H1 (cell line): ENCODE measurements at regions not wholly inside any gene's neighbourhood (a gene's known extent, or its start where the extent isn't known, plus 50 kb on each side); places are given as distances from the start of the nearest gene placed in this dataset.

Experiments
- CTCF ChIA-PET: fragments of 300-600 bp; sonication (Branson Sonifier 250); formaldehyde crosslinking; loops from one replicate; lab custom pipeline; 2021; ENCODE audit not compliant: partially characterized antibody; lab: Charles Lee
- POLR2A ChIA-PET: fragments of 300-600 bp; sonication (Branson Sonifier 250); formaldehyde crosslinking; loops from one replicate; lab custom pipeline; 2021; ENCODE audit warnings: inconsistent platforms; ENCODE audit not compliant: partially characterized antibody; lab: Charles Lee
- DNase-seq, 2 experiments: peaks; one replicate each; pipeline versions ENCODE4 v3.0.0 to v3.0.0-alpha.2; 2010 to 2022; ENCODE audit warnings: low spot score in 2 of 2, low read depth in 1 of 2, mixed read lengths in 1 of 2
- FAIRE-seq: peaks from 2 replicates; lab custom pipeline; 2011; peaks lifted over from hg19 to GRCh38; lab: Jason Lieb, UNC
- H2AFZ ChIP-seq: 2 replicates; pipeline ENCODE4 v1.8.1; 2012; ENCODE audit warnings: low read length, inconsistent platforms
- H2AK5ac ChIP-seq: 2 replicates; pipeline ENCODE4 v1.6.1; 2013; ENCODE audit warnings: low read depth, low read length
- H2BK120ac ChIP-seq: replicated peaks from 2 replicates; pipeline ENCODE3; 2013; ENCODE audit warnings: low read depth, low read length, inconsistent platforms
- H2BK12ac ChIP-seq: 2 replicates; pipeline ENCODE4 v1.6.1; 2013; ENCODE audit warnings: low read depth, low read length
- H2BK15ac ChIP-seq: 2 replicates; pipeline ENCODE4 v1.6.1; 2013; ENCODE audit warnings: low read length
- H2BK20ac ChIP-seq: 2 replicates; pipeline ENCODE4 v1.6.1; 2013; ENCODE audit warnings: low read length
- H2BK5ac ChIP-seq: 2 replicates; pipeline ENCODE4 v1.6.1; 2013; ENCODE audit warnings: low read depth, low read length
- H3K14ac ChIP-seq: 2 replicates; pipeline ENCODE4 v1.6.1; 2013; ENCODE audit warnings: inconsistent platforms; ENCODE audit not compliant: insufficient read length
- H3K18ac ChIP-seq: 2 replicates; pipeline ENCODE4 v1.6.1; 2013; ENCODE audit warnings: low read length; ENCODE audit errors: extremely low read depth
- H3K23ac ChIP-seq: 2 replicates; pipeline ENCODE4 v1.6.1; 2013; ENCODE audit warnings: inconsistent platforms; ENCODE audit not compliant: insufficient read length
- H3K23me2 ChIP-seq: 2 replicates; pipeline ENCODE4 v1.6.1; 2013; ENCODE audit warnings: low read depth, low read length
- H3K27ac ChIP-seq: 2 replicates; pipeline ENCODE4 v1.6.1; 2011; ENCODE audit warnings: low read depth, low read length, inconsistent platforms
- H3K27me3 ChIP-seq, 4 experiments: replicated peaks in 1 of 4; 1 replicate in 1 of 4; 2 replicates in 3 of 4; pipeline versions ENCODE4 v1.6.1 to v1.8.1; 2011 to 2013; ENCODE audit warnings: low read length in 3 of 4, mild to moderate bottlenecking in 3 of 4, inconsistent platforms in 2 of 4, mixed read lengths in 2 of 4, moderate library complexity in 1 of 4; ENCODE audit not compliant: control insufficient read depth in 3 of 4, insufficient read depth in 3 of 4; ENCODE audit errors: extremely low read depth in 1 of 4
- H3K36me3 ChIP-seq, 4 experiments: 2 replicates each; pipeline versions ENCODE4 v1.6.1 to v1.8.1; 2011 to 2013; ENCODE audit warnings: mild to moderate bottlenecking in 4 of 4, low read length in 3 of 4, moderate library complexity in 2 of 4, control low read depth in 1 of 4, inconsistent platforms in 1 of 4; ENCODE audit not compliant: insufficient read depth in 4 of 4, control insufficient read depth in 2 of 4
- H3K4ac ChIP-seq: replicated peaks from 2 replicates; pipeline ENCODE3; 2013; ENCODE audit warnings: low read length, low read depth, mixed read lengths, inconsistent platforms; ENCODE audit not compliant: insufficient read length
- H3K4me1 ChIP-seq, 4 experiments: replicated peaks in 1 of 4; 1 replicate in 1 of 4; 2 replicates in 3 of 4; pipeline versions ENCODE4 v1.6.1 to v1.8.1; 2011 to 2013; ENCODE audit warnings: low read length in 3 of 4, inconsistent platforms in 2 of 4, mixed read lengths in 1 of 4; ENCODE audit not compliant: insufficient read depth in 4 of 4, control insufficient read depth in 3 of 4
- H3K4me2 ChIP-seq, 2 experiments: 2 replicates each; pipeline versions ENCODE4 v1.6.1 to v1.8.1; 2011 to 2013; ENCODE audit warnings: low read depth in 2 of 2, low read length in 2 of 2, control low read depth in 1 of 2, inconsistent platforms in 1 of 2, mild to moderate bottlenecking in 1 of 2; ENCODE audit not compliant: insufficient read depth in 1 of 2
- H3K4me3 ChIP-seq, 4 experiments: fragments of 200-600, 300-600 bp in 1 of 4; sonication (generic), shearing (Covaris generic), sonication (Bioruptor Twin) in 1 of 4; 2 replicates each; pipeline versions ENCODE4 v1.5.1 to v1.8.1; 2011 to 2016; ENCODE audit warnings: low read length in 4 of 4, low read depth in 3 of 4, control low read depth in 2 of 4, inconsistent platforms in 2 of 4, mild to moderate bottlenecking in 2 of 4, mixed read lengths in 1 of 4, moderate library complexity in 1 of 4; ENCODE audit not compliant: insufficient read depth in 2 of 4; ENCODE audit errors: extremely low read depth in 1 of 4
- H3K56ac ChIP-seq: replicated peaks from 2 replicates; pipeline ENCODE3; 2013; ENCODE audit warnings: low read depth, mild to moderate bottlenecking, mixed read lengths, low read length, inconsistent platforms; ENCODE audit not compliant: insufficient read length
- H3K79me1 ChIP-seq: 2 replicates; pipeline ENCODE4 v1.6.1; 2013; ENCODE audit warnings: low read depth, low read length, control low read depth
- H3K79me2 ChIP-seq, 2 experiments: 2 replicates each; pipeline versions ENCODE4 v1.6.1 to v1.8.1; 2012 to 2013; ENCODE audit warnings: low read length in 2 of 2, mild to moderate bottlenecking in 2 of 2, inconsistent platforms in 1 of 2; ENCODE audit not compliant: insufficient read depth in 2 of 2, control insufficient read depth in 1 of 2
- H3K9ac ChIP-seq, 4 experiments: replicated peaks in 1 of 4; 1 replicate in 1 of 4; 2 replicates in 3 of 4; pipeline versions ENCODE4 v1.6.1 to v1.8.1; 2011 to 2013; ENCODE audit warnings: low read depth in 3 of 4, low read length in 3 of 4, control low read depth in 2 of 4, mild to moderate bottlenecking in 2 of 4, moderate library complexity in 2 of 4, inconsistent platforms in 1 of 4; ENCODE audit errors: extremely low read depth in 1 of 4
- H3K9me3 ChIP-seq, 2 experiments: 2 replicates each; pipeline versions ENCODE4 v1.6.1 to v1.8.1; 2012 to 2013; ENCODE audit warnings: mild to moderate bottlenecking in 2 of 2, moderate library complexity in 2 of 2, control low read depth in 1 of 2, inconsistent platforms in 1 of 2, low read depth in 1 of 2, low read length in 1 of 2, mixed read lengths in 1 of 2; ENCODE audit not compliant: insufficient read depth in 2 of 2
- H4K20me1 ChIP-seq, 2 experiments: replicated peaks in 1 of 2; 2 replicates each; pipeline versions ENCODE3 to v1.8.1; 2011 to 2013; ENCODE audit warnings: inconsistent platforms in 2 of 2, low read length in 2 of 2, mild to moderate bottlenecking in 1 of 2; ENCODE audit not compliant: insufficient read depth in 2 of 2, control insufficient read depth in 1 of 2
- H4K5ac ChIP-seq: 2 replicates; pipeline ENCODE4 v1.6.1; 2013; ENCODE audit warnings: low read length, low read depth, mixed read lengths, inconsistent platforms; ENCODE audit not compliant: insufficient read length
- H4K8ac ChIP-seq: 2 replicates; pipeline ENCODE4 v1.8.0; 2013; ENCODE audit warnings: mild to moderate bottlenecking, moderate library complexity, low read length, inconsistent platforms; ENCODE audit not compliant: insufficient read depth; ENCODE audit errors: extremely low read depth
- H4K91ac ChIP-seq: replicated peaks from 2 replicates; pipeline ENCODE3; 2013; ENCODE audit warnings: low read length, mixed read lengths, inconsistent platforms; ENCODE audit not compliant: insufficient read length
- BCL11A ChIP-seq, 2 experiments: IDR thresholded peaks; one replicate each; pipeline ENCODE4 v1.6.1; 2011; ENCODE audit warnings: low read depth in 2 of 2, low read length in 2 of 2, mild to moderate bottlenecking in 2 of 2
- CHD2 ChIP-seq: IDR thresholded peaks from 2 replicates; pipeline ENCODE4 v1.6.1; 2012; ENCODE audit warnings: low read length, improper control_type of control experiment
- HDAC2 ChIP-seq, 2 experiments: fragments of 300-600 bp in 1 of 2; sonication (generic) in 1 of 2; IDR thresholded peaks; 2 replicates each; pipeline ENCODE4 v1.6.1; 2011 to 2012; ENCODE audit warnings: low read depth in 2 of 2, low read length in 2 of 2, mild to moderate bottlenecking in 2 of 2, moderate library complexity in 2 of 2, borderline replicate concordance in 1 of 2, inconsistent platforms in 1 of 2
- KDM4A ChIP-seq: IDR thresholded peaks from one replicate; pipeline ENCODE4 v1.7.1; 2012; ENCODE audit warnings: low read depth, mild to moderate bottlenecking, moderate library complexity, low read length, inconsistent platforms; ENCODE audit not compliant: severe bottlenecking
- KDM5A ChIP-seq: fragments of 200-600 bp; IDR thresholded peaks from 2 replicates; pipeline ENCODE4 v1.7.1; 2012; ENCODE audit warnings: mild to moderate bottlenecking, low read length, inconsistent platforms, mixed read lengths
- NANOG ChIP-seq: IDR thresholded peaks from 2 replicates; pipeline ENCODE4 v1.6.1; 2011; ENCODE audit warnings: low read length, low read depth, mild to moderate bottlenecking, inconsistent platforms; ENCODE audit not compliant: insufficient read depth, poor library complexity, severe bottlenecking
- POLR2AphosphoS5 ChIP-seq: IDR thresholded peaks from 2 replicates; pipeline ENCODE4 v1.6.1; 2011; ENCODE audit warnings: low read depth, low read length
- RBBP5 ChIP-seq: IDR thresholded peaks from 2 replicates; pipeline ENCODE4 v1.7.1; 2012; ENCODE audit warnings: low read depth, mild to moderate bottlenecking, inconsistent platforms, low read length, moderate library complexity, borderline replicate concordance
- RFX5 ChIP-seq: IDR thresholded peaks from 2 replicates; pipeline ENCODE4 v1.6.1; 2011; ENCODE audit warnings: low read depth, low read length, improper control_type of control experiment, borderline replicate concordance
- SP1 ChIP-seq: IDR thresholded peaks from 2 replicates; pipeline ENCODE4 v1.6.1; 2011; ENCODE audit warnings: low read depth, low read length
- TAF1 ChIP-seq: IDR thresholded peaks from 2 replicates; pipeline ENCODE4 v1.6.1; 2011; ENCODE audit warnings: mild to moderate bottlenecking, low read depth, low read length
- TAF7 ChIP-seq: optimal IDR thresholded peaks from 2 replicates; pipeline ENCODE3; 2011; ENCODE audit warnings: low read depth, mild to moderate bottlenecking, inconsistent platforms, low read length, moderate library complexity, borderline replicate concordance
- WGBS, 2 experiments: shearing (Covaris generic) in 1 of 2; methylation state at CpG; one replicate each; pipeline versions ENCODE4 v1.1.6 to v1.1.7; 2013 to 2015; ENCODE audit warnings: low lambda C conversion rate in 2 of 2, mixed read lengths in 2 of 2, inconsistent platforms in 1 of 2, low coverage in 1 of 2, missing lambda C conversion rate in 1 of 2; ENCODE audit not compliant: insufficient replicate concordance in 2 of 2, insufficient coverage in 1 of 2, insufficient read length in 1 of 2; ENCODE audit errors: extremely low coverage in 1 of 2, missing lambda C conversion rate in 1 of 2; 5-methylcytosine and 5-hydroxymethylcytosine counted together
- TF ChIP-seq, protein P1 (sequence below), 3 experiments: IDR thresholded peaks; 1 replicate in 2 of 3; 2 replicates in 1 of 3; pipeline versions ENCODE4 v1.5.1 to v1.6.1; 2011; ENCODE audit warnings: low read length in 3 of 3, mild to moderate bottlenecking in 3 of 3, inconsistent platforms in 2 of 3, low read depth in 1 of 3, moderate library complexity in 1 of 3; ENCODE audit not compliant: insufficient read depth in 1 of 3; ENCODE audit errors: control extremely low read depth in 1 of 3

DNA sequence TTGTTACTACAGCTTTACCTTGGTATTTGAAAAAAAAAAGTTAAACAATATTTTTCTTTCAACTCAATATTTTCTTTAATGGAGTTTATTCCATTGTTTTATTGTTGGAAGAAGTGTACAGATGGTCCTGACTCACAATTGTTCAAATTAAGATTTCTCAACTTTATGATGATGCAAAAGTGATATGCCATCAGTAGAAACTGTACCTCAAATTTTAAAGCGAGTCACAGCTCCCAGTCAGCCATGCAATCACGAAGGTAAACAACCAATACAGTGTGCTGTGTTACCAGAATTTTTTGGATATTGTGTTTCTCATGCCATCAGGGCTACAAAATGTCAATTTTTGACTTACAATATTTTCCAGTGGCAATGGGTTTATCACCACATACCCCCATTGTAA is 54.0 kb upstream of the COL5A2 start:
- Histone ChIP-seq H3K36me3 (no peaks in the 10 kb centered on the region), H3K23ac (no peak overlapping the region), H3K56ac (no peak overlapping the region), H4K8ac (no peak overlapping the region), H2BK12ac (no peak overlapping the region), H4K20me1 (no peaks in the 10 kb centered on the region), H3K9me3 (no peaks in the 10 kb centered on the region), H3K18ac (no peak overlapping the region), H4K91ac (no peak overlapping the region), H3K4me3 (no peak overlapping the region), H3K27ac (no peak overlapping the region), H2BK15ac (no peak overlapping the region), H2BK120ac (no peak overlapping the region), H3K4me1 (no peaks in the 10 kb centered on the region), H3K79me2 (no peaks in the 10 kb centered on the region), H2AFZ (no peak overlapping the region), H3K27me3 (no peaks in the 10 kb centered on the region), H2BK20ac (no peak overlapping the region), H3K4me2 (no peak overlapping the region), H2AK5ac (no peak overlapping the region), H3K4ac (no peak overlapping the region), H3K23me2 (no peaks in the 10 kb centered on the region), H3K14ac (no peak overlapping the region), H3K9ac (no peak overlapping the region), H3K79me1 (no peaks in the 10 kb centered on the region), H4K5ac (no peak overlapping the region), H2BK5ac (no peak overlapping the region)
- POLR2A ChIA-PET, result no interaction called here
- FAIRE-seq, result no peak
- WGBS, 2 experiments, result 93% methylated on average over 2 of the region's 2 CpGs; no CpG with 5 or more reads in 1 of the 2 experiments
- CTCF ChIA-PET, result no interaction called here
- DNase-seq, result no peak
- TF ChIP-seq RBBP5 (no peak), TAF7 (no peak), KDM4A (no peak), NANOG (no peak), TAF1 (no peak), CHD2 (no peak), BCL11A (IDR thresholded peaks at IDR 0.05; ENCODE audit: low read depth in 2 of 2, low read length in 2 of 2) (no peak), KDM5A (no peak), RFX5 (no peak), SP1 (no peak), POLR2AphosphoS5 (no peak), HDAC2 (IDR thresholded peaks at IDR 0.05; ENCODE audit: borderline replicate concordance in 1 of 2, low read depth in 2 of 2, low read length in 2 of 2) (no peak)
- TF ChIP-seq, protein P1, sequence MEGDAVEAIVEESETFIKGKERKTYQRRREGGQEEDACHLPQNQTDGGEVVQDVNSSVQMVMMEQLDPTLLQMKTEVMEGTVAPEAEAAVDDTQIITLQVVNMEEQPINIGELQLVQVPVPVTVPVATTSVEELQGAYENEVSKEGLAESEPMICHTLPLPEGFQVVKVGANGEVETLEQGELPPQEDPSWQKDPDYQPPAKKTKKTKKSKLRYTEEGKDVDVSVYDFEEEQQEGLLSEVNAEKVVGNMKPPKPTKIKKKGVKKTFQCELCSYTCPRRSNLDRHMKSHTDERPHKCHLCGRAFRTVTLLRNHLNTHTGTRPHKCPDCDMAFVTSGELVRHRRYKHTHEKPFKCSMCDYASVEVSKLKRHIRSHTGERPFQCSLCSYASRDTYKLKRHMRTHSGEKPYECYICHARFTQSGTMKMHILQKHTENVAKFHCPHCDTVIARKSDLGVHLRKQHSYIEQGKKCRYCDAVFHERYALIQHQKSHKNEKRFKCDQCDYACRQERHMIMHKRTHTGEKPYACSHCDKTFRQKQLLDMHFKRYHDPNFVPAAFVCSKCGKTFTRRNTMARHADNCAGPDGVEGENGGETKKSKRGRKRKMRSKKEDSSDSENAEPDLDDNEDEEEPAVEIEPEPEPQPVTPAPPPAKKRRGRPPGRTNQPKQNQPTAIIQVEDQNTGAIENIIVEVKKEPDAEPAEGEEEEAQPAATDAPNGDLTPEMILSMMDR (IDR thresholded peaks at IDR 0.05; ENCODE audit: control extremely low read depth in 1 of 3, insufficient read depth in 1 of 3, low read depth in 1 of 3, low read length in 3 of 3), result no peak
